CD1c-positive myeloid dendritic cell (primary cell): ENCODE measurements at regions not wholly inside any gene's neighbourhood (a gene's known extent, or its start where the extent isn't known, plus 50 kb on each side); places are given as distances from the start of the nearest gene placed in this dataset.

Experiments
- DNase-seq: peaks from one replicate; pipeline ENCODE4 v3.0.0-alpha.2; 2016; ENCODE audit errors: extremely low spot score

- no peak for DNase-seq
These were observed 50.0 kb upstream of the DGKG start for GRCh38 chr3:186411994-186412393.
